H1 (cell line): ENCODE measurements at regions not wholly inside any gene's neighbourhood (a gene's known extent, or its start where the extent isn't known, plus 50 kb on each side); places are given as distances from the start of the nearest gene placed in this dataset.

Source experiments
- CTCF ChIA-PET: fragments of 300-600 bp; sonication (Branson Sonifier 250); formaldehyde crosslinking; loops from one replicate; lab custom pipeline; 2021; ENCODE audit not compliant: partially characterized antibody; lab: Charles Lee
- POLR2A ChIA-PET: fragments of 300-600 bp; sonication (Branson Sonifier 250); formaldehyde crosslinking; loops from one replicate; lab custom pipeline; 2021; ENCODE audit warnings: inconsistent platforms; ENCODE audit not compliant: partially characterized antibody; lab: Charles Lee
- DNase-seq, 2 experiments: peaks; one replicate each; pipeline versions ENCODE4 v3.0.0 to v3.0.0-alpha.2; 2010 to 2022; ENCODE audit warnings: low spot score in 2 of 2, low read depth in 1 of 2, mixed read lengths in 1 of 2
- FAIRE-seq: peaks from 2 replicates; lab custom pipeline; 2011; peaks lifted over from hg19 to GRCh38; lab: Jason Lieb, UNC
- H2AFZ ChIP-seq: 2 replicates; pipeline ENCODE4 v1.8.1; 2012; ENCODE audit warnings: low read length, inconsistent platforms
- H2AK5ac ChIP-seq: 2 replicates; pipeline ENCODE4 v1.6.1; 2013; ENCODE audit warnings: low read depth, low read length
- H2BK120ac ChIP-seq: replicated peaks from 2 replicates; pipeline ENCODE3; 2013; ENCODE audit warnings: low read depth, low read length, inconsistent platforms
- H2BK12ac ChIP-seq: 2 replicates; pipeline ENCODE4 v1.6.1; 2013; ENCODE audit warnings: low read depth, low read length
- H2BK15ac ChIP-seq: 2 replicates; pipeline ENCODE4 v1.6.1; 2013; ENCODE audit warnings: low read length
- H2BK20ac ChIP-seq: 2 replicates; pipeline ENCODE4 v1.6.1; 2013; ENCODE audit warnings: low read length
- H2BK5ac ChIP-seq: 2 replicates; pipeline ENCODE4 v1.6.1; 2013; ENCODE audit warnings: low read depth, low read length
- H3K14ac ChIP-seq: 2 replicates; pipeline ENCODE4 v1.6.1; 2013; ENCODE audit warnings: inconsistent platforms; ENCODE audit not compliant: insufficient read length
- H3K18ac ChIP-seq: 2 replicates; pipeline ENCODE4 v1.6.1; 2013; ENCODE audit warnings: low read length; ENCODE audit errors: extremely low read depth
- H3K23ac ChIP-seq: 2 replicates; pipeline ENCODE4 v1.6.1; 2013; ENCODE audit warnings: inconsistent platforms; ENCODE audit not compliant: insufficient read length
- H3K23me2 ChIP-seq: 2 replicates; pipeline ENCODE4 v1.6.1; 2013; ENCODE audit warnings: low read depth, low read length
- H3K27ac ChIP-seq: 2 replicates; pipeline ENCODE4 v1.6.1; 2011; ENCODE audit warnings: low read depth, low read length, inconsistent platforms
- H3K27me3 ChIP-seq, 4 experiments: replicated peaks in 1 of 4; 1 replicate in 1 of 4; 2 replicates in 3 of 4; pipeline versions ENCODE4 v1.6.1 to v1.8.1; 2011 to 2013; ENCODE audit warnings: low read length in 3 of 4, mild to moderate bottlenecking in 3 of 4, inconsistent platforms in 2 of 4, mixed read lengths in 2 of 4, moderate library complexity in 1 of 4; ENCODE audit not compliant: control insufficient read depth in 3 of 4, insufficient read depth in 3 of 4; ENCODE audit errors: extremely low read depth in 1 of 4
- H3K36me3 ChIP-seq, 4 experiments: 2 replicates each; pipeline versions ENCODE4 v1.6.1 to v1.8.1; 2011 to 2013; ENCODE audit warnings: mild to moderate bottlenecking in 4 of 4, low read length in 3 of 4, moderate library complexity in 2 of 4, control low read depth in 1 of 4, inconsistent platforms in 1 of 4; ENCODE audit not compliant: insufficient read depth in 4 of 4, control insufficient read depth in 2 of 4
- H3K4ac ChIP-seq: replicated peaks from 2 replicates; pipeline ENCODE3; 2013; ENCODE audit warnings: low read length, low read depth, mixed read lengths, inconsistent platforms; ENCODE audit not compliant: insufficient read length
- H3K4me1 ChIP-seq, 4 experiments: replicated peaks in 1 of 4; 1 replicate in 1 of 4; 2 replicates in 3 of 4; pipeline versions ENCODE4 v1.6.1 to v1.8.1; 2011 to 2013; ENCODE audit warnings: low read length in 3 of 4, inconsistent platforms in 2 of 4, mixed read lengths in 1 of 4; ENCODE audit not compliant: insufficient read depth in 4 of 4, control insufficient read depth in 3 of 4
- H3K4me2 ChIP-seq, 2 experiments: 2 replicates each; pipeline versions ENCODE4 v1.6.1 to v1.8.1; 2011 to 2013; ENCODE audit warnings: low read depth in 2 of 2, low read length in 2 of 2, control low read depth in 1 of 2, inconsistent platforms in 1 of 2, mild to moderate bottlenecking in 1 of 2; ENCODE audit not compliant: insufficient read depth in 1 of 2
- H3K4me3 ChIP-seq, 4 experiments: fragments of 200-600, 300-600 bp in 1 of 4; sonication (generic), shearing (Covaris generic), sonication (Bioruptor Twin) in 1 of 4; 2 replicates each; pipeline versions ENCODE4 v1.5.1 to v1.8.1; 2011 to 2016; ENCODE audit warnings: low read length in 4 of 4, low read depth in 3 of 4, control low read depth in 2 of 4, inconsistent platforms in 2 of 4, mild to moderate bottlenecking in 2 of 4, mixed read lengths in 1 of 4, moderate library complexity in 1 of 4; ENCODE audit not compliant: insufficient read depth in 2 of 4; ENCODE audit errors: extremely low read depth in 1 of 4
- H3K56ac ChIP-seq: replicated peaks from 2 replicates; pipeline ENCODE3; 2013; ENCODE audit warnings: low read depth, mild to moderate bottlenecking, mixed read lengths, low read length, inconsistent platforms; ENCODE audit not compliant: insufficient read length
- H3K79me1 ChIP-seq: 2 replicates; pipeline ENCODE4 v1.6.1; 2013; ENCODE audit warnings: low read depth, low read length, control low read depth
- H3K79me2 ChIP-seq, 2 experiments: 2 replicates each; pipeline versions ENCODE4 v1.6.1 to v1.8.1; 2012 to 2013; ENCODE audit warnings: low read length in 2 of 2, mild to moderate bottlenecking in 2 of 2, inconsistent platforms in 1 of 2; ENCODE audit not compliant: insufficient read depth in 2 of 2, control insufficient read depth in 1 of 2
- H3K9ac ChIP-seq, 4 experiments: replicated peaks in 1 of 4; 1 replicate in 1 of 4; 2 replicates in 3 of 4; pipeline versions ENCODE4 v1.6.1 to v1.8.1; 2011 to 2013; ENCODE audit warnings: low read depth in 3 of 4, low read length in 3 of 4, control low read depth in 2 of 4, mild to moderate bottlenecking in 2 of 4, moderate library complexity in 2 of 4, inconsistent platforms in 1 of 4; ENCODE audit errors: extremely low read depth in 1 of 4
- H3K9me3 ChIP-seq, 2 experiments: 2 replicates each; pipeline versions ENCODE4 v1.6.1 to v1.8.1; 2012 to 2013; ENCODE audit warnings: mild to moderate bottlenecking in 2 of 2, moderate library complexity in 2 of 2, control low read depth in 1 of 2, inconsistent platforms in 1 of 2, low read depth in 1 of 2, low read length in 1 of 2, mixed read lengths in 1 of 2; ENCODE audit not compliant: insufficient read depth in 2 of 2
- H4K20me1 ChIP-seq, 2 experiments: replicated peaks in 1 of 2; 2 replicates each; pipeline versions ENCODE3 to v1.8.1; 2011 to 2013; ENCODE audit warnings: inconsistent platforms in 2 of 2, low read length in 2 of 2, mild to moderate bottlenecking in 1 of 2; ENCODE audit not compliant: insufficient read depth in 2 of 2, control insufficient read depth in 1 of 2
- H4K5ac ChIP-seq: 2 replicates; pipeline ENCODE4 v1.6.1; 2013; ENCODE audit warnings: low read length, low read depth, mixed read lengths, inconsistent platforms; ENCODE audit not compliant: insufficient read length
- H4K8ac ChIP-seq: 2 replicates; pipeline ENCODE4 v1.8.0; 2013; ENCODE audit warnings: mild to moderate bottlenecking, moderate library complexity, low read length, inconsistent platforms; ENCODE audit not compliant: insufficient read depth; ENCODE audit errors: extremely low read depth
- H4K91ac ChIP-seq: replicated peaks from 2 replicates; pipeline ENCODE3; 2013; ENCODE audit warnings: low read length, mixed read lengths, inconsistent platforms; ENCODE audit not compliant: insufficient read length
- ASH2L ChIP-seq: fragments of 200-600, 300-600 bp; sonication (generic); IDR thresholded peaks from one replicate; pipeline ENCODE4 v1.7.1; 2017; ENCODE audit warnings: low read length
- BACH1 ChIP-seq: IDR thresholded peaks from 2 replicates; pipeline ENCODE4 v1.6.1; 2012; ENCODE audit warnings: low read length, improper control_type of control experiment
- CTBP2 ChIP-seq: IDR thresholded peaks from 2 replicates; pipeline ENCODE4 v1.7.0; 2011; ENCODE audit warnings: borderline replicate concordance, mild to moderate bottlenecking, moderate library complexity, mixed read lengths, low read length; ENCODE audit not compliant: insufficient read depth, insufficient read length
- CTCF ChIP-seq, 3 experiments: IDR thresholded peaks; 1 replicate in 2 of 3; 2 replicates in 1 of 3; pipeline versions ENCODE4 v1.5.1 to v1.6.1; 2011; ENCODE audit warnings: low read length in 3 of 3, mild to moderate bottlenecking in 3 of 3, inconsistent platforms in 2 of 3, low read depth in 1 of 3, moderate library complexity in 1 of 3; ENCODE audit not compliant: insufficient read depth in 1 of 3; ENCODE audit errors: control extremely low read depth in 1 of 3
- whole genome bisulfite sequencing, 2 experiments: shearing (Covaris generic) in 1 of 2; methylation state at CpG; one replicate each; pipeline versions ENCODE4 v1.1.6 to v1.1.7; 2013 to 2015; ENCODE audit warnings: low lambda C conversion rate in 2 of 2, mixed read lengths in 2 of 2, inconsistent platforms in 1 of 2, low coverage in 1 of 2, missing lambda C conversion rate in 1 of 2; ENCODE audit not compliant: insufficient replicate concordance in 2 of 2, insufficient coverage in 1 of 2, insufficient read length in 1 of 2; ENCODE audit errors: extremely low coverage in 1 of 2, missing lambda C conversion rate in 1 of 2; 5-methylcytosine and 5-hydroxymethylcytosine counted together

DNA sequence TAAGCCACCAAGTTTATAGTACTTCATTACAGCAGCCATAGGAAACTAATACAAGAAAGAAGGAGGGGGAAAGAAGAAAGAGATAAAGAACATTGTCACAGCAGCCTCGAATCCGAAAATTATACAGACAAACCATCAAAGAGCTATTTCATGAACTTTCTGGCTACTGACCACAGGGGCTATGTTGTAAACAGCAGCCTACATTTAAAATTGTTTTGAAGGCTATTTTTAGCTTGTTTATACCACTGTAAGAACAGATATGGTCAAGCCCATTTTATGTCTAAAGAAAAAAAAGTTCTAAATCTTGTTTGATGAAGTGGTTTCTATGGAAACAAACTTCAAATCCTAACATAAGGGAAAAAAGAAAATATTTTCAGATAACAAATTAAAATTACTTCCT, 282.1 kb downstream of the GABRG1 start:
- CTCF ChIA-PET, result no interaction called here
- Histone ChIP-seq H3K4me1 (no peaks in the 10 kb centered on the region), H2BK5ac (no peak overlapping the region), H2BK20ac (no peak overlapping the region), H3K9me3 (no peaks in the 10 kb centered on the region), H2BK12ac (no peak overlapping the region), H3K56ac (no peak overlapping the region), H3K4ac (no peak overlapping the region), H3K4me3 (no peak overlapping the region), H2BK15ac (no peak overlapping the region), H2BK120ac (no peak overlapping the region), H3K36me3 (no peaks in the 10 kb centered on the region), H3K4me2 (no peak overlapping the region), H2AFZ (peak overlapping the region; percentile 71; the same call in 1 of the 2 replicates), H3K14ac (no peak overlapping the region), H3K23ac (no peak overlapping the region), H4K20me1 (no peaks in the 10 kb centered on the region), H4K5ac (no peak overlapping the region), H4K91ac (no peak overlapping the region), H3K18ac (no peak overlapping the region), H3K79me2 (no peaks in the 10 kb centered on the region), H3K9ac (no peak overlapping the region), H3K23me2 (no peaks in the 10 kb centered on the region), H2AK5ac (no peak overlapping the region), H3K79me1 (no peaks in the 10 kb centered on the region), H3K27me3 (no peaks in the 10 kb centered on the region), H3K27ac (no peak overlapping the region), H4K8ac (no peak overlapping the region)
- TF ChIP-seq CTCF (IDR thresholded peaks at IDR 0.05; ENCODE audit: control extremely low read depth in 1 of 3, insufficient read depth in 1 of 3, low read depth in 1 of 3, low read length in 3 of 3) (no peak), ASH2L (no peak), CTBP2 (no peak), BACH1 (no peak)
- FAIRE-seq (no peak), DNase-seq (no peak)
- WGBS, 2 experiments, result 88% methylated on average over 2 of the region's 2 CpGs; no CpG with 5 or more reads in 1 of the 2 experiments
- POLR2A ChIA-PET, result no interaction called here
